ENCODE measurements at regions not wholly inside any gene's neighbourhood (a gene's known extent, or its start where the extent isn't known, plus 50 kb on each side); places are given as distances from the start of the nearest gene placed in this dataset.
"Not testable (repeated sequence)": the region's sequence is repeated elsewhere in the genome, so short reads cannot be mapped to it uniquely, and the experiment has no call there.

- no peak for DNase-seq
These were observed 105.4 kb downstream of the RFX6 start for GRCh38 chr6:116982401-116982800.

DNA sequence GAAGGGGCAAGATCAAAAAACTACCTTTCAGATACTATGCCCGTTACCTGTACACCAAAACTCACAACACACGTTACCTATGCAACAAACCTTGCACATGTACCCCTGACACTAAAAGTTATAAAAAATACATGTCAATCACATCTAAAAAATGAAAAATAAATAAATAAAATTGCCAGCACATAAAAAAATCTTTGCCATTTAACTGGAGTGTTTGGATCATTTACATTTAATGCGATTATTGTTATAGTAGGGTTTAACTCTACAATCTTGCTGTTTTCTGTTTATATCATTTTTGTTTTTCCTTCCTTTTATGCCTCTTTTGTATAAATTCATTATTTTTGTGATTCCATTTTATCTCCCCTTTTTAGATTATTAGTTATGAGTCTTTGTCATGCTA lies 106.3 kb downstream of the RFX6 start:
- DNase-seq = no peak

DNA sequence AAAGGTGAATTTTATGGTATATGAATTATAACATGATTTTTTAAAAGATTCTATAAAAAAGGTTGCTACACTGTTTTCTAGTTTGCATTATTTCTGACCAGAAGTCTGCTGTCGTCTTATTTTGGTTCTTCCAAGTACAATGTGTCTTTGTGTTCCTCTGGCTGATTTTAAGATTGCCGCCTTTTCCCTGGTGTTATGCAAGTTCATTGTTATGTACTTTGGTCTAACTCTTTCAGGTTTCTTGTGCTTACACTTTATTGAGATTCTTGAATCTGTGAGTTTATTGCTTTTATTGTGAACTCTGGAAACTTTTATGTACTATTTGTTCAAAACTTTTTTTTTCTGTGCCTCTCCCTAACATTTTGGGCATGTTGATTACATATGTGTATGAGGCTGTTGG lies 109.8 kb downstream of the RFX6 start:
- no peak for DNase-seq

DNA sequence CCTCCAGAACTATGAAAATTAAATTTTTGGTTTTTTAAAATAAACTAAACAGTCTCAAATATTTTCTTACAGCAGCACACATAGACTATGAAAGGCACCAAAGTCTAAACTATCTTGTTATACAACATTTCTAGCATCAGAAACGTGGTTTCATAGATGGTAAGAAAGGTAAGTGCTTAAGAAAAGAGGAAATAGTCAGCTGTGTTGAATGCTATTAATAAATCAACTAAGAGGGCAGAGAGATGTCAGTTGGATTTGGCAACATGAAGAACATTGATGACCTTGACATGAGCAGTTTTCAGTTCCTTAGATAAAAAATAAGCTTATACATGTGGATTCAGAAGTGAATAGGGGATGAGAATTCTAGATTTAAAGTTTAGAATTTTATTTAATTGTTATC lies 113.6 kb downstream of the RFX6 start:
- DNase-seq = no peak

- DNase-seq = no peak
These were observed 115.5 kb downstream of the RFX6 start for GRCh38 chr6:116992546-116992945.

- no peak for DNase-seq
These were observed 117.4 kb downstream of the RFX6 start for GRCh38 chr6:116994447-116994846.

GRCh38 chr6:116996842-116997241 lies 119.8 kb downstream of the RFX6 start:
- no peak for DNase-seq

DNA sequence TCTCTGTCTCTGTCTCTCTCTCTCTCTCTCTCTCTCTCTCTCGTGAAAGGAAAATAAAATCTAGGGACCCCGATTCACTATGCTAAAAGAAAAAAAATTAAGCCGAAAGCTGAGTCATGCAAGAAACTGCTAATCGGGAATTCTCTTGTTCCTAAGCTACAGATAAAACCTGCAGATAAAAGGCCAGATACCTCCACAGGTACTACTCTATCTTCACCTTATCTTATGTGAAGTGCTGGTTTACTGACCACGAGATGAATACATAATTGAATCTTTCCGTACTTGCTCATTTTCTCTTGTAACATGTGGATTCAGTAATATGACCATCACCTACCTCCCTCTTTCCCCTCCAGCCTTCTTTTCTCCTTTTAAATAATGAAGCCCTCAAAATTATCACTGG lies 120.5 kb downstream of the RFX6 start:
- no peak for DNase-seq

- no peak for DNase-seq
These were observed 130.6 kb downstream of the RFX6 start for GRCh38 chr6:117007659-117008058.

GRCh38 chr6:117008618-117009017 lies 131.6 kb downstream of the RFX6 start:
- DNase-seq = no peak

- not testable (repeated sequence) for DNase-seq
These were observed 137.8 kb downstream of the RFX6 start for GRCh38 chr6:117014641-117015473.

DNA sequence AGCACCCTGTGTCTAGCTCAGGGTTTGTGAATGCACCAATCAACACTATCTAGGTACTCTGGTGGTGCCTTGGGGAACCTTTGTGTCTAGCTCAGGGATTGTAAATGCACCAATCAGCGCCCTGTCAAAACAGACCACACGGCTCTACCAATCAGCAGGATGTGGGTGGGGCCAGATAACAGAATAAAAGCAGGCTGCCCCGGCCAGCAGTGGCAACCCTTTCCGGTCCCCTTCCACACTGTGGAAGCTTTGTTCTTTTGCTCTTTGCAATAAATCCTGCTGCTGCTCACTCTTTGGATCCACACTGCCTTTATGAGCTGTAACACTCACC lies 138.4 kb downstream of the RFX6 start:
- DNase-seq = not testable (repeated sequence)

- DNase-seq = no peak
These were observed 141.7 kb downstream of the RFX6 start for GRCh38 chr6:117018771-117019170.

DNA sequence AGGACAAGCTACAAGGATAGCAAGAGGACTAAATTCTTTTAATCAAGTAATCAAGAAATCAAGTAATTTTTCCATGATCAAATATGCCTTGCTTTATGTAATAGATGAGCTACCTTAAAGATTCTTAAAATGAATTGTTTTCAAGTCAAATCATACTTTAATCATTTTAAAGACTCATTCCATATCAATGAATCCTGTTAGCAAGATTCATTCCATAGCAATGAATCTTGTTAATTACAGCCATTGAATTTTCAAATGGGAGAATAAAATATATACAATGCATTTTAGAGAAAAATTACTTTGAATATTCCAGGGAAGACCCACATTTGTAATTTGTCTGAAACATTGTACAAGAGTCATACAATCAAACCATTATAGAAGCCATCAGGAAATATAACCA lies 145.7 kb downstream of the RFX6 start:
- DNase-seq = no peak

DNA sequence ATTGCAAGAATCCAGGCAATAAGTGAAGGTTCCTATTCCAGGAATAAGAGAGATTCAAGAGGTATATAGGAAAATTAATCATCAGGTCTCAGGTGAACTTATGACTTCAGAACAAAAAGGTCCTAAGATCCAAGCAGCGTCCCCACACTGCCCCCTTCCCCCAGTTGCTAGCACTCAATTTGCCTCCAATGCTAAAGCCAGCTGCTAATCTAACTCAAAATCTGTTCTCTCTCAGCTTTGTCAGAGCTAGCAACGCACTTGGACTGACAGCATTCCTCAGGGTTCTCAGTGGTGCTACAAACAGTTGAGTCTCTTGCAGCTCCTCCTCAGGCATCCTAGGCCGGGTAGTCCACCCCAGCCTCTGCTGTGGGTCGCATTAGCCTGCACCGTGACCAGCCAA lies 148.3 kb downstream of the RFX6 start:
- no peak for DNase-seq

DNA sequence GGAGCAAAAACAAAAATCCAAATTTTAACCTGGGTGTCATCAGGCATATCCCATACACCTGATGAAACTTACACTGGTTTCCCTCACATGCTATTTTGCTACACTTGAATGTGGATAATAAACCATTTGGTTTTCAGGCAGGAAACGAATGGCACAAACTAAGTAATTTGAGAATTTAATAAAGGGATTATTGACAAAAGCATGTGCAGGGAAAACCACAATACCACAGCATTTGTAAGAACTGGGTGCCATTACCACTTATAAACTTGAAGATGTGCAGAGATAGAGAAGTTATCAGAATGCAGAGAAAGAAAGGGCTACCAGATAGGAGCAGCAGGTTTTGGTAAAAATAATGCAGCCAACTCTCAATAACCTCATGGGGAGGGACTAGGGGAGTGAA lies 151.2 kb downstream of the RFX6 start:
- DNase-seq = no peak

- no peak for DNase-seq
These were observed 157.5 kb downstream of the RFX6 start for GRCh38 chr6:117034547-117034946.

DNA sequence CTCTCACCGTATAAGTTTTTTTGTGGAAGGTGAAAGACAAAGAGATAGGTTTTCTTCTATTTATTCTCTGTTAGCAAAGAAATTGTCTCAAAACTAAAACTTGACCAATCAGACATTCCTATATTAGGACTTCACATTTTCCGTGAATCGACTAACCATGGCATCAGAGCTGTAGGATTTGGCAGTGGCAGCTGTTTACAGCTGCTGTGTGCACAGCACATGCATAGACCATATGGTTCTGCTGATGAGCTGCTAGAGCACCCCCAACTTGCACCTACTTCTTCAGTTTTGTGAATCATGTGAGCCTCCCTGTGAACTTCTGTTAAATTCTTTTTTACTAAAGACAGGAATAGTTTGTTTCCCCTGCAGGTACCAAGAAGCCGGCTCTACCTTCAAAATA lies 157.9 kb downstream of the RFX6 start:
- DNase-seq = no peak

- no peak for DNase-seq
These were observed 173.3 kb downstream of the RFX6 start for GRCh38 chr6:117050301-117050700.

DNA sequence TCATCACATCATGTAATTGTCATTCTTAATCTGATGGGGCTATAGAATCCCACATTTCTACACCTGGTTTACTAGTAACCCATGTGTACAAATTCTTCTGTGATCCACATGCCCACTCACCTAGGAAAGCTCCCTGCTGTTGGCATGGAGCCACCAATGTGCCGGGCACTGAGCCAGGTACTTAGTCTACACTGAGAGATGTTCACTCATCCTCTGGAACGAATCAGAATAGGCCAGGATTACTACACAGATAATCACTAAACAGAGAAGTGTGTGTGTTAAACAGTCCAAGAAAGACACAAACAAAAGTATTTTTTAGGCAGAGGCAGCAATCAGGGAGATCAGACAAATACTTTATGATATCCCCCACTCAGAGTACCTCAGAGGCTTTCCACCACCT lies 193.2 kb upstream of the VGLL2 start:
- no peak for DNase-seq

- no peak for DNase-seq
These were observed 192.6 kb upstream of the VGLL2 start for GRCh38 chr6:117072781-117073180.

GRCh38 chr6:117074672-117075071 lies 190.7 kb upstream of the VGLL2 start:
- DNase-seq = no peak

DNA sequence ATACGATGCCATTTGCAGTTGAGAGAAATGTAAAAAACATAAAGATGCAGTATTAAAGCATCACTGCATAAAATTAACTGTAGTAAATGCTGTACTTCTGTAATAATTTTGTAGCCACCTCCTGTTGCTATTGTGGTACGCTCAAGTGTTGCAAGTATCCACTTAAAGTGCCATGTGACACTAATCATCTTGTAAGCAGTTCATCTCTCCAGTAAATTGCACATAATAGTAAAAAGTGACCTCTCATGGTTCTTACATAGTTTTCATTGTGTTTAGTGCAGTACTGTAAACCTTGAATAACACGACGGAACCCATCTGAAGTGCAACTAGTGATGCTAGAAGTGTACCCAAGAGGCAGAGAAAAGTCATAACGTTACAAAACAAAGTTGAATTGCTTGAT lies 190.1 kb upstream of the VGLL2 start:
- no peak for DNase-seq

- no peak for DNase-seq
These were observed 189.3 kb upstream of the VGLL2 start for GRCh38 chr6:117076076-117076475.

DNA sequence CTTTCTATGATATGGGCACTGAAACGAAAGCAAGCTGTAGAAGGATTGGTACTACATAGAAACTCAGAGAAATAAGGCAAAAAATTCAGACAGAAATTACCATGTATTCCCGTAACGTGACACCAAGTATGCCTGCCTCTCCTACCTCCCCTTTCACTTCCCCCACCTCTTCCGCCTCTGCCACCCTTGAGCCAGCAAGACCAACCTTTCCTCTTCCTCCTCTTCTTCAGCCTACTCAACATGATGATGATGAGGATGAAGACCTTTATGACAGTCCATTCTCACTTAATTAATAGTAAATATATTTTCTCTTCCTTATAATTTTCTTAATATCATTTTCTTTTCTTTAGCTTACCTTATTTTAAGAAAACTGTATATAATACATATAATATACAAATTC lies 188.1 kb upstream of the VGLL2 start:
- no peak for DNase-seq
